ENCODE measurements at regions not wholly inside any gene's neighbourhood (a gene's known extent, or its start where the extent isn't known, plus 50 kb on each side); places are given as distances from the start of the nearest gene placed in this dataset.

DNA sequence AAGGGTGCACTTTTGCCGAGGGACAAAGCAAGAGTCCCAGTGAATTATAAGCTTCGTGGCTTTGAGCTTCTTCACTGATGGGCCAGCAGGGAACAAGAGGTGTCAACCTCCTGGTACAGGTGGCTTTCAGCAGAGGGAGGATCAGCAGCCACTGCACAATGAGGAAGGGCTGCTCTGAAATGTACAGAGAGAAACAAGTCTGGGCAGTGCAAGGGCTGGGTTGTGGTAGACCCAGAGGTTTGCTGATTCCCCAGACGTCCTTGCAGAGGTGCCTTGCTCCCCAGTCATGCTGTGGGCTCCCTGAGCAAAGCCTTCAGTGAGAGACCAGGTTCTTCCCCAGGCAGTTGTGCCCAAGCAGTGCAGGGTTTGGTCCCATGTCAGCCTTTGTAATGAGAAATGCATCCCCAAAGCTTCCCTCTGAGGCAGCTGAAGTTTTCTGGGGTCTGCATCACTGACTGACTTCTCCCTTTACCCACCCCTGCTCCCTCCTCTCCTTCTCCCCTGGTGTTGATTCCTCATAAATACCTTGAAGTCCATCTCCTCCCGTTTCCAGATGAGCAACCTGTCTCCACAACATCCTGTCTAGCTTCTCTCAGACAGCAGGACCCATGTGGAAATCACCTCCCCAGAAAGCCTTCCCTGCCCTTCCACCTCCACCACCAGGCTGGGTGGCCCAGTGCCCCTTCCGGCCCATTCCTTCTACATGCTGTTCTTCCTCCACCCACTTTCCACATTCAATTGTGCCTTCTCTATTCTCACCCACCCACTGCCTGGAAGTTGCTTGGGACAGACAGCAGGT lies 599.6 kb upstream of the ADAMTS16 start:
- no peak overlapping the region for H2BK15ac ChIP-seq (ENCODE audit: low read depth, low read length)
- no peaks in the 10 kb centered on the region for H3K79me1 ChIP-seq (ENCODE audit: insufficient read depth, low read depth, low read length, poor library complexity, severe bottlenecking)
- no peak overlapping the region for H3K14ac ChIP-seq (ENCODE audit: insufficient read depth, low read length)
- no peaks in the 10 kb centered on the region for H3K23me2 ChIP-seq (ENCODE audit: insufficient read length, low read depth, low read length, poor library complexity, severe bottlenecking)
- no peak overlapping the region for H3K4me2 ChIP-seq (ENCODE audit: insufficient read depth, insufficient read length, low read length)
- no peak overlapping the region for H3K9ac ChIP-seq (ENCODE audit: extremely low read depth, insufficient read length, low read length)
- H3K56ac ChIP-seq (ENCODE audit: insufficient read length, low read depth, low read length), result no peak overlapping the region
- no peak overlapping the region for H4K5ac ChIP-seq (ENCODE audit: insufficient read length, low read depth, low read length)
- H4K8ac ChIP-seq (replicated peaks; ENCODE audit: insufficient read length, low read depth, low read length), result no peak overlapping the region
- no peak overlapping the region for H2AFZ ChIP-seq (ENCODE audit: low read length)
- Mint-ChIP-seq H3K4me3 (no peak overlapping the region), H3K4me1 (peaks cover 25 to 34% of the 10 kb centered on the region in 2 experiments), H3K27me3 (ENCODE audit: low read depth) (no peaks in the 10 kb centered on the region; the same call in 1 of the 2 replicates), H3K36me3 (ENCODE audit: insufficient read depth in 1 of 3, low read depth in 3 of 3) (no peaks in the 10 kb centered on the region; a peak in 1 of 7 replicates), H3K27ac (peak overlapping the region in 1 of 3 experiments; percentile 36; a peak in 1 of 7 replicates), H3K9me3 (no peaks in the 10 kb centered on the region)
- H2BK5ac ChIP-seq (ENCODE audit: insufficient read length, low read length), result no peak overlapping the region
- no peak overlapping the region for H2BK12ac ChIP-seq (ENCODE audit: insufficient read length, low read depth, low read length)
- no peak for TF ChIP-seq CTCF (conservative IDR thresholded peaks at IDR 0.05)
- DNase-seq, result no peak
- no peak overlapping the region for H3K18ac ChIP-seq (ENCODE audit: insufficient read length, low read depth, low read length)
- H3K79me2 ChIP-seq (ENCODE audit: insufficient read depth, low read length), result no peaks in the 10 kb centered on the region
- H3T11ph ChIP-seq (ENCODE audit: low read length), result no peak overlapping the region
- no CpG with 5 or more reads among the region's 5 CpGs for WGBS (ENCODE audit: extremely low coverage, insufficient read length, low lambda C conversion rate)
- H4K91ac ChIP-seq (ENCODE audit: insufficient read length, low read depth, low read length), result no peak overlapping the region
- no peak overlapping the region for H2AK5ac ChIP-seq (ENCODE audit: insufficient read length, low read length)
- H2BK20ac ChIP-seq (ENCODE audit: low read depth, low read length, poor library complexity, severe bottlenecking), result no peak overlapping the region
- peaks cover 5% of the 10 kb centered on the region; the same call in 1 of the 2 replicates for H3K4me1 ChIP-seq (ENCODE audit: insufficient read depth, low read length)
- H3K4ac ChIP-seq (ENCODE audit: low read depth, low read length), result no peak overlapping the region
- H3K27me3 ChIP-seq (ENCODE audit: insufficient read depth, low read length), result no peaks in the 10 kb centered on the region
- no peaks in the 10 kb centered on the region for H3K9me3 ChIP-seq (ENCODE audit: control insufficient read depth, low read depth, low read length)
- no peak overlapping the region for H3K27ac ChIP-seq (ENCODE audit: insufficient read length, low read depth, low read length)
- H3K23ac ChIP-seq (ENCODE audit: insufficient read length, low read depth, low read length), result no peak overlapping the region
- no peak overlapping the region for H2BK120ac ChIP-seq (ENCODE audit: low read depth, low read length, poor library complexity, severe bottlenecking)
- no peaks in the 10 kb centered on the region for H4K20me1 ChIP-seq (ENCODE audit: control insufficient read depth, insufficient read depth, insufficient read length)

Measured in H9 (cell line).